ENCODE measurements at regions not wholly inside any gene's neighbourhood (a gene's known extent, or its start where the extent isn't known, plus 50 kb on each side); places are given as distances from the start of the nearest gene placed in this dataset.

DNA sequence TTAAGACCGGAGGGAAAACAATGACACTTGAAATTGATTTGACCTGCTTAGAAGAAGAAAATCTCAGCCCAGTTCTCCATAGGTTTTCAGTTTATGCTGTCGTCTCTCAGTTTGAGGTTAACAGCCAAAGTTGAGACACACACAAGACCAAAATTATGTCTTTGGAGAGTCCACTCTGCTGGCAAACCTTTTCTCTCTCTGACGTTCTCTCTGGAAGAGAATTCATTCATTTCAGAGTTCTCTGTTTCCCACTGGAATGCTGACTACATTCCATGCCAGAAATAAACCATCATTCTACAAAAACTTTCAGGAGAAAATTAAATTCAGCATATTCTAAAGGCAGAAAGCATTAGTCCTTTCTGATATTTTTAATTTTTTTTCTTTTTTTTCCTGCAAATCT is 155.2 kb downstream of the TFAP2A start:
- Mint-ChIP-seq H3K9me3 (peaks cover 8% of the 10 kb centered on the region; the same call in 1 of the 2 replicates), H3K4me3 (no peak overlapping the region), H3K27ac (peak overlapping the region; percentile 49; the same call in 1 of the 2 replicates), H3K4me1 (ENCODE audit: low read depth) (peaks cover 22% of the 10 kb centered on the region), H3K36me3 (ENCODE audit: low read depth) (peaks cover 12% of the 10 kb centered on the region), H3K27me3 (ENCODE audit: insufficient read depth) (peaks cover 2% of the 10 kb centered on the region; the same call in 1 of the 2 replicates)
- TF ChIP-seq, protein P1, sequence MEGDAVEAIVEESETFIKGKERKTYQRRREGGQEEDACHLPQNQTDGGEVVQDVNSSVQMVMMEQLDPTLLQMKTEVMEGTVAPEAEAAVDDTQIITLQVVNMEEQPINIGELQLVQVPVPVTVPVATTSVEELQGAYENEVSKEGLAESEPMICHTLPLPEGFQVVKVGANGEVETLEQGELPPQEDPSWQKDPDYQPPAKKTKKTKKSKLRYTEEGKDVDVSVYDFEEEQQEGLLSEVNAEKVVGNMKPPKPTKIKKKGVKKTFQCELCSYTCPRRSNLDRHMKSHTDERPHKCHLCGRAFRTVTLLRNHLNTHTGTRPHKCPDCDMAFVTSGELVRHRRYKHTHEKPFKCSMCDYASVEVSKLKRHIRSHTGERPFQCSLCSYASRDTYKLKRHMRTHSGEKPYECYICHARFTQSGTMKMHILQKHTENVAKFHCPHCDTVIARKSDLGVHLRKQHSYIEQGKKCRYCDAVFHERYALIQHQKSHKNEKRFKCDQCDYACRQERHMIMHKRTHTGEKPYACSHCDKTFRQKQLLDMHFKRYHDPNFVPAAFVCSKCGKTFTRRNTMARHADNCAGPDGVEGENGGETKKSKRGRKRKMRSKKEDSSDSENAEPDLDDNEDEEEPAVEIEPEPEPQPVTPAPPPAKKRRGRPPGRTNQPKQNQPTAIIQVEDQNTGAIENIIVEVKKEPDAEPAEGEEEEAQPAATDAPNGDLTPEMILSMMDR (IDR thresholded peaks at IDR 0.05): no peak
- DNase-seq: peak; percentile 20

DNA sequence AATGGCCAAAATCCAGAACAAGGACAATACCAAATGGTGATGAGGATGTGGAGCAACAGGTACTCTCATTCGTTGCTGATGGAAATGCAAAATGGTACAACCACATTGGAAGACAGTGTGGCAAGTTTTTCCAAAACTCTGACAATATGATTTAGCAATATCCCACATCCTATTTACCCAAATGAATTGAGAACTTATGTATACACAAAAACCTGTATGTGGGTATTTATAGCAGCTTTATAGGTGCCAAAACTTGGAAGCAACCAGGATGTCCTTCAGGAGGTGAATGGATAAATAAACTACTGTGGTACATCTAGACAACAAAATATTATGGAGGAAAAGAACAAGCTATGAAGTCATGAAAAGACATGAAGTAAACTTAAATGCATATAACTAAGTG is 156.5 kb downstream of the TFAP2A start:
- H3K27ac Mint-ChIP-seq: no peak overlapping the region
- no peak for DNase-seq
- TF ChIP-seq, protein P1 (IDR thresholded peaks at IDR 0.05): no peak
- H3K36me3 Mint-ChIP-seq (ENCODE audit: low read depth): peaks cover 12% of the 10 kb centered on the region
- peaks cover 7% of the 10 kb centered on the region; the same call in 1 of the 2 replicates for H3K9me3 Mint-ChIP-seq
- H3K4me1 Mint-ChIP-seq (ENCODE audit: low read depth): peaks cover 22% of the 10 kb centered on the region
- H3K4me3 Mint-ChIP-seq: no peak overlapping the region
- H3K27me3 Mint-ChIP-seq (ENCODE audit: insufficient read depth): peaks cover 2% of the 10 kb centered on the region; the same call in 1 of the 2 replicates

DNA sequence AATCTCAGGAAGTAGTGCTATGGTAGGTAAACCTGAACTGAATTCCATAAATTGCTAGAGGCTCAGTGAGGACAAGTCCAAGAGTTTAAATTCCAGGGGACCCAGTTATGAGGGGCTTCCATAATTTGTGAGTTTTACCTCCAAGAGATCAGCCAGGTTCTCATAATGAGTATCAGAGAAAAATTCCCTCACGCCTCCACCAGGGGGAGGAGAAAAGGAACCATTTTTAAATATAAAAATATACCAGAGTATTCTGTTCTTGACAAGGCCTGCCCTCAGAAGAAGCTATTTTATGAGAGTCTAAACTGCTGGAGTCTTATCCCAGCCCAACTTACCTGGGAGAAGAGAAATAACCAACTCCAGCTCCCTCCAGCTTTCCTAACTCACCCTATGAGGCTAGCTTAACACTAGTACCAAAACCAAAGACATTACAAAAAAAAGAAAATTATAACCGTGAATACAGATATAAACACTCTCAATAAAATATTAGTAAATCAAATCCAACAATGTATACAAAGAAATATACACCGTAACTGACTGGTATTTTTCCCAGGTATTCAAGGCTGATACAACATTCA is 158.7 kb downstream of the TFAP2A start:
- no peaks in the 10 kb centered on the region for H3K27me3 Mint-ChIP-seq (ENCODE audit: insufficient read depth)
- H3K4me1 Mint-ChIP-seq (ENCODE audit: low read depth): peaks cover 21% of the 10 kb centered on the region
- no peak overlapping the region for H3K4me3 Mint-ChIP-seq
- no peak overlapping the region for H3K27ac Mint-ChIP-seq
- H3K36me3 Mint-ChIP-seq (ENCODE audit: low read depth): peaks cover 12% of the 10 kb centered on the region
- DNase-seq: no peak
- TF ChIP-seq, protein P1 (IDR thresholded peaks at IDR 0.05): peak; percentile 86
- H3K9me3 Mint-ChIP-seq: peaks cover 7% of the 10 kb centered on the region; the same call in 1 of the 2 replicates

DNA sequence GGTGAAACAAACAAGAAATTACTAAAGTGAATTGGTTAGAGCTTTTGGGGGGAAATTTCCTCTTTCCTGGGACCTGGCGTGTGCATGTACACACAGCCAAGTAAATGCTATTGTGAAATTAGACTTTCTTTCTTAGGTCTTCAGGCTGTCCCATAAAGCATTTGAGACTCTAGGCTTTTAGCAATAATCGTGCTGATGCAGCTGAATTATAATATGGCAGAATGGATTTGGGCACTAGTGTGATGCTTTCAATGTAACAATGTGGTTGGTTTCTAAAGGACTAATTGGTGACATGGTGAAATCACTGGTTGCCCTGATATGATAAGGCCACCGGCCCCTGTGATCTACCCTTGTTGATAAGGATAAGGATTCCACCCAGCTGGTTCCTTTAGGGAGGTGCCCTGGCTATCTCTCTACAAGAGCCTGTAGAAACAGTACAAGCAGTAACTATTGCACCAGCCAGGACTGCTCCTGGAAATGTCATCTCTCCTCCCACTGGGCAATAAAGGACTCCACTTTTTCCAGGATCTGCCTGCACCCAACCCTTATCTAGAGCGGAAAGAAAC is 164.1 kb downstream of the TFAP2A start:
- peaks cover 25% of the 10 kb centered on the region for H3K4me1 Mint-ChIP-seq (ENCODE audit: low read depth)
- H3K36me3 Mint-ChIP-seq (ENCODE audit: low read depth): peaks cover 5% of the 10 kb centered on the region; the same call in 1 of the 2 replicates
- H3K27me3 Mint-ChIP-seq (ENCODE audit: insufficient read depth): no peaks in the 10 kb centered on the region
- TF ChIP-seq, protein P1 (IDR thresholded peaks at IDR 0.05): no peak
- DNase-seq: no peak
- H3K9me3 Mint-ChIP-seq: no peaks in the 10 kb centered on the region
- H3K27ac Mint-ChIP-seq: no peak overlapping the region
- no peak overlapping the region for H3K4me3 Mint-ChIP-seq

DNA sequence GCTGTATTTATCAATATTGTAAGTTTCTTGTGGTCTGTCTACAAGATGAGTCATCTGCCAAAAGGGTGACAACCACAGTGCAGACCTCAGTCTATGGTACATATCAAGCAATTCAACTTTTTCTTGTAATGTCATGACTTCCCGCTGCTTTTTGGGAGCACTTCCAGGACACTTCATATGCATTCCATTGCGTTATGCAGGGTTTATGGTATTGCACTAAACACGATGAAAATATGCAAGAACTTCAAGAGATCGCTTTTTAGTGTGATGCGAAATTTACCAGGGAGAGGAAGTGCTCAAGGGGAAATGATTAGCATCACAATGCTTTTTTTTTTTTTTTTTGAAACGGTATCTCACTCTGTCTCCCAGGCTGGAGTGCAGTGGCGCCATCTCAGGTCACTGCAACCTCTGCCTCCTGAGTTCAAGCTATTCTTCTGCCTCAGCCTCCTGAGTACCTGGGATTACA is 166.5 kb downstream of the TFAP2A start:
- Mint-ChIP-seq H3K27ac (peak overlapping the region; percentile 38), H3K9me3 (no peaks in the 10 kb centered on the region), H3K4me3 (peak overlapping the region; percentile 33; the same call in 1 of the 2 replicates), H3K4me1 (ENCODE audit: low read depth) (peaks cover 25% of the 10 kb centered on the region), H3K36me3 (ENCODE audit: low read depth) (peaks cover 5% of the 10 kb centered on the region; the same call in 1 of the 2 replicates), H3K27me3 (ENCODE audit: insufficient read depth) (no peaks in the 10 kb centered on the region; the same call in 1 of the 2 replicates)
- DNase-seq: peak; percentile 85
- TF ChIP-seq, protein P1 (IDR thresholded peaks at IDR 0.05): peak; percentile 62; the same call in 1 of the 2 replicates

Data from HFFc6 (cell line).